ENCODE measurements at regions not wholly inside any gene's neighbourhood (a gene's known extent, or its start where the extent isn't known, plus 50 kb on each side); places are given as distances from the start of the nearest gene placed in this dataset.

GRCh38 chr21:35674091-35674671 is 386.1 kb downstream of the SETD4 start:
- TF ChIP-seq CTCF (IDR thresholded peaks at IDR 0.05 in 8 of 11, conservative IDR thresholded peaks at IDR 0.05 in 3 of 11) (no peak), POLR2A (IDR thresholded peaks at IDR 0.05) (no peak)

Data from spleen (tissue), 7 donors.